SK-N-SH treated with all-trans-retinoic acid at 6 μM for 48 hours (cell line): ENCODE measurements at regions not wholly inside any gene's neighbourhood (a gene's known extent, or its start where the extent isn't known, plus 50 kb on each side); places are given as distances from the start of the nearest gene placed in this dataset.

Source experiments
- ATAC-seq: fragments of 200-7000 bp; cut with Tn5 transposase; 3 replicates; pipeline ENCODE4 v1.9.1; 2020; ENCODE audit warnings: mild to moderate bottlenecking, moderate library complexity
- ARNTL ChIP-seq: fragments of 450-650 bp; formaldehyde crosslinking; IDR thresholded peaks from 2 replicates; pipeline ENCODE4 v1.5.0; 2020; ENCODE audit warnings: low read depth, mild to moderate bottlenecking, moderate library complexity, borderline replicate concordance
- BACH2 ChIP-seq: fragments of 250-450 bp; sonication (Bioruptor Pico); IDR thresholded peaks from 2 replicates; pipeline ENCODE4 v1.9.0; 2021; ENCODE audit warnings: mild to moderate bottlenecking, borderline replicate concordance
- CREB5 ChIP-seq: fragments of 250-450 bp; sonication (Bioruptor Pico); IDR thresholded peaks from 2 replicates; pipeline ENCODE4 v1.5.1; 2020; ENCODE audit warnings: low read depth, mild to moderate bottlenecking, moderate library complexity
- CSDC2 ChIP-seq: fragments of 250-450 bp; sonication (Bioruptor Pico); IDR thresholded peaks from 2 replicates; pipeline ENCODE4 v1.5.0; 2020; ENCODE audit warnings: mild to moderate bottlenecking, moderate library complexity
- ESRRG ChIP-seq: fragments of 250-450 bp; sonication (Bioruptor Pico); IDR thresholded peaks from 2 replicates; pipeline ENCODE4 v1.6.1; 2021; ENCODE audit warnings: mild to moderate bottlenecking
- GLIS3 ChIP-seq: fragments of 250-450 bp; sonication (Bioruptor Pico); IDR thresholded peaks from 2 replicates; pipeline ENCODE4 v1.5.0; 2020; ENCODE audit warnings: mild to moderate bottlenecking, moderate library complexity
- ISL1 ChIP-seq: fragments of 250-450 bp; sonication (Bioruptor Pico); IDR thresholded peaks from 2 replicates; pipeline ENCODE4 v2.1.2; 2022; ENCODE audit warnings: mild to moderate bottlenecking, moderate library complexity
- OSR1 ChIP-seq: fragments of 250-450 bp; sonication (Bioruptor Pico); IDR thresholded peaks from 2 replicates; pipeline ENCODE4 v1.8.0; 2022; ENCODE audit warnings: moderate library complexity, mild to moderate bottlenecking, inconsistent platforms
- PPARA ChIP-seq: fragments of 250-450 bp; sonication (Bioruptor Pico); IDR thresholded peaks from 2 replicates; pipeline ENCODE4 v1.5.0; 2020; ENCODE audit warnings: mild to moderate bottlenecking, borderline replicate concordance
- RARB ChIP-seq: fragments of 250-450 bp; sonication (Bioruptor Pico); IDR thresholded peaks from 2 replicates; pipeline ENCODE4 v1.8.0; 2021; ENCODE audit warnings: mild to moderate bottlenecking, moderate library complexity
- SNAI2 ChIP-seq: fragments of 250-450 bp; sonication (Bioruptor Pico); IDR thresholded peaks from 2 replicates; pipeline ENCODE4 v1.5.0; 2020; ENCODE audit warnings: mild to moderate bottlenecking, moderate library complexity
- TCF4 ChIP-seq: fragments of 250-450 bp; sonication (Bioruptor Pico); IDR thresholded peaks from 2 replicates; pipeline ENCODE4 v1.8.0; 2021; ENCODE audit warnings: mild to moderate bottlenecking, moderate library complexity, borderline replicate concordance
- TOX ChIP-seq: fragments of 250-450 bp; sonication (Bioruptor Pico); IDR thresholded peaks from 2 replicates; pipeline ENCODE4 v1.8.0; 2021; ENCODE audit warnings: mild to moderate bottlenecking, moderate library complexity, borderline replicate concordance
- TSHZ2 ChIP-seq: fragments of 250-450 bp; sonication (Bioruptor Pico); IDR thresholded peaks from 2 replicates; pipeline ENCODE4 v1.5.0; 2020; ENCODE audit warnings: mild to moderate bottlenecking, moderate library complexity
- ZC3H10 ChIP-seq: fragments of 250-450 bp; sonication (Bioruptor Pico); IDR thresholded peaks from 2 replicates; pipeline ENCODE4 v1.5.1; 2021; ENCODE audit warnings: mild to moderate bottlenecking, moderate library complexity
- ZFP3 ChIP-seq: fragments of 250-450 bp; sonication (Bioruptor Pico); IDR thresholded peaks from 2 replicates; pipeline ENCODE4 v1.5.0; 2020; ENCODE audit warnings: mild to moderate bottlenecking, moderate library complexity
- ZFP30 ChIP-seq: fragments of 450-650 bp; formaldehyde crosslinking; IDR thresholded peaks from 2 replicates; pipeline ENCODE4 v1.5.0; 2022; ENCODE audit warnings: mild to moderate bottlenecking, moderate library complexity
- ZNF565 ChIP-seq: fragments of 450-650 bp; formaldehyde crosslinking; conservative IDR thresholded peaks from 2 replicates; pipeline ENCODE4 v1.5.0; 2020; ENCODE audit warnings: low read depth, mild to moderate bottlenecking, moderate library complexity
- ZNF70 ChIP-seq: fragments of 450-650 bp; formaldehyde crosslinking; IDR thresholded peaks from 2 replicates; pipeline ENCODE4 v1.5.0; 2020; ENCODE audit warnings: mild to moderate bottlenecking, moderate library complexity
- ZNF8 ChIP-seq: fragments of 450-650 bp; formaldehyde crosslinking; IDR thresholded peaks from 2 replicates; pipeline ENCODE4 v1.5.0; 2020; ENCODE audit warnings: mild to moderate bottlenecking, moderate library complexity
- TF ChIP-seq, protein P1 (sequence below): fragments of 250-450 bp; sonication (Bioruptor Pico); IDR thresholded peaks from 2 replicates; pipeline ENCODE4 v1.8.0; 2021; ENCODE audit warnings: low read depth, mild to moderate bottlenecking, moderate library complexity, borderline replicate concordance
- TF ChIP-seq, protein P2 (sequence below): fragments of 250-450 bp; sonication (Bioruptor Pico); IDR thresholded peaks from 2 replicates; pipeline ENCODE4 v1.8.0; 2020; ENCODE audit warnings: mild to moderate bottlenecking, moderate library complexity, borderline replicate concordance

GRCh38 chr1:177798614-177799013 is 171.2 kb downstream of the SEC16B start:
- TF ChIP-seq OSR1 (CRISPR knock-in tag) (no peak), TOX (CRISPR knock-in tag) (no peak)
- no peak for ATAC-seq

DNA sequence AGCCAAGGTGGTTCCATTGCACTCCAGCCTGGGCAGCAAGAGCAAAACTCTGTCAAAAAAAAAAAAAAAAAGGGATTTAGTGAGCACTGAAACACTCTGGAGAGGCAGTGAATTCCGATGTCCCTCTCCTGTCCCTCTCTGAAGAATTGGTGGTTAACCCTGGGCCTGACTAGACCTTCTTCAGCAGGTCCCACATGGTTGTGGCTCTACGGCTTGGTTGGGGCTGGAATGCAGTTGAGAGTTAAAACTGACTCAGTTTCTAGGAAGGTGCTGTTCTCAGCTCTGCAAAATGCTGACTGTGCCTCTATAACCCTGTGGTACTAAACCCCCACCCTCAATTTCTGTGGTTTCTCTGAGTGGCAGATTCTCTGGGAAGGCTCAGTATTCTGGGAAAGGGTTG is 173.3 kb downstream of the SEC16B start:
- TF ChIP-seq ZNF565 (CRISPR knock-in tag), result no peak
- TF ChIP-seq BACH2 (CRISPR knock-in tag), result no peak
- TF ChIP-seq TCF4 (CRISPR knock-in tag), result no peak
- TF ChIP-seq ARNTL, result no peak
- no peak for TF ChIP-seq PPARA (CRISPR knock-in tag)
- TF ChIP-seq SNAI2, result no peak
- no peak for TF ChIP-seq TSHZ2 (CRISPR knock-in tag)
- TF ChIP-seq ZNF70 (CRISPR knock-in tag), result no peak
- no peak for TF ChIP-seq ZFP30 (CRISPR knock-in tag)
- no peak for TF ChIP-seq ZFP3 (CRISPR knock-in tag)
- no peak for TF ChIP-seq CSDC2
- no peak for TF ChIP-seq CREB5 (CRISPR knock-in tag)
- no peak for TF ChIP-seq ESRRG (CRISPR knock-in tag)
- TF ChIP-seq, protein P1, sequence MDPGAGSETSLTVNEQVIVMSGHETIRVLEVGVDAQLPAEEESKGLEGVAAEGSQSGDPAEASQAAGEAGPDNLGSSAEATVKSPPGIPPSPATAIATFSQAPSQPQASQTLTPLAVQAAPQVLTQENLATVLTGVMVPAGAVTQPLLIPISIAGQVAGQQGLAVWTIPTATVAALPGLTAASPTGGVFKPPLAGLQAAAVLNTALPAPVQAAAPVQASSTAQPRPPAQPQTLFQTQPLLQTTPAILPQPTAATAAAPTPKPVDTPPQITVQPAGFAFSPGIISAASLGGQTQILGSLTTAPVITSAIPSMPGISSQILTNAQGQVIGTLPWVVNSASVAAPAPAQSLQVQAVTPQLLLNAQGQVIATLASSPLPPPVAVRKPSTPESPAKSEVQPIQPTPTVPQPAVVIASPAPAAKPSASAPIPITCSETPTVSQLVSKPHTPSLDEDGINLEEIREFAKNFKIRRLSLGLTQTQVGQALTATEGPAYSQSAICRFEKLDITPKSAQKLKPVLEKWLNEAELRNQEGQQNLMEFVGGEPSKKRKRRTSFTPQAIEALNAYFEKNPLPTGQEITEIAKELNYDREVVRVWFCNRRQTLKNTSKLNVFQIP (CRISPR knock-in tag), result no peak
- TF ChIP-seq ZNF8 (CRISPR knock-in tag), result no peak
- ATAC-seq, result no peak

- ATAC-seq, result no peak
Observed at GRCh38 chr1:177794376-177794991, 175.4 kb downstream of the SEC16B start.

DNA sequence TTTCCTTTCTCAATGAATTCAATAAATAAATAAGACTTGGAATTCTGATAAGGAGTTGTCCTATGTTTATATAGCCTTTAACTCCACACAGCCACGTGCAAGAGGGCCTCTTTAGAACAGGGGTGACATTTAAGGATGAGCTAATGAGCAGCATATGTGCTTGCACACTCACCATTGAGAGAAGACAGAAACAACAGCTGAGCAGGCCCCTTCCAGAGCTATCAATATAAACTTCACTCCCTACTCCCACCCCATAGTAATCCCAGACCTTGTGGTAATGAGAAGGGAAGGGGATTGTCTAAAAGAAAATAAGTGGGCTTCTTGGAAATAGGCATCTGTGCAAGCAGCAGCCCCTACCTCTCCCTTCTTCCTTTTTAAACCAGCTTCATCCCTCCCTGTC is 176.0 kb downstream of the SEC16B start:
- ATAC-seq, result no peak
- no peak for TF ChIP-seq ZNF70 (CRISPR knock-in tag)
- TF ChIP-seq, protein P2, sequence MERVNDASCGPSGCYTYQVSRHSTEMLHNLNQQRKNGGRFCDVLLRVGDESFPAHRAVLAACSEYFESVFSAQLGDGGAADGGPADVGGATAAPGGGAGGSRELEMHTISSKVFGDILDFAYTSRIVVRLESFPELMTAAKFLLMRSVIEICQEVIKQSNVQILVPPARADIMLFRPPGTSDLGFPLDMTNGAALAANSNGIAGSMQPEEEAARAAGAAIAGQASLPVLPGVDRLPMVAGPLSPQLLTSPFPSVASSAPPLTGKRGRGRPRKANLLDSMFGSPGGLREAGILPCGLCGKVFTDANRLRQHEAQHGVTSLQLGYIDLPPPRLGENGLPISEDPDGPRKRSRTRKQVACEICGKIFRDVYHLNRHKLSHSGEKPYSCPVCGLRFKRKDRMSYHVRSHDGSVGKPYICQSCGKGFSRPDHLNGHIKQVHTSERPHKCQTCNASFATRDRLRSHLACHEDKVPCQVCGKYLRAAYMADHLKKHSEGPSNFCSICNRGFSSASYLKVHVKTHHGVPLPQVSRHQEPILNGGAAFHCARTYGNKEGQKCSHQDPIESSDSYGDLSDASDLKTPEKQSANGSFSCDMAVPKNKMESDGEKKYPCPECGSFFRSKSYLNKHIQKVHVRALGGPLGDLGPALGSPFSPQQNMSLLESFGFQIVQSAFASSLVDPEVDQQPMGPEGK, result no peak
- TF ChIP-seq TCF4 (CRISPR knock-in tag), result no peak
- no peak for TF ChIP-seq GLIS3 (CRISPR knock-in tag)
- no peak for TF ChIP-seq ISL1 (CRISPR knock-in tag)
- TF ChIP-seq SNAI2, result no peak
- TF ChIP-seq TOX (CRISPR knock-in tag), result no peak
- no peak for TF ChIP-seq ZNF8 (CRISPR knock-in tag)
- TF ChIP-seq ARNTL, result no peak
- TF ChIP-seq, all 23 proteins: peak for 0

More at GRCh38 chr1:177794376-177794991, 175.4 kb downstream of the SEC16B start:
- TF ChIP-seq ARNTL (no peak), ISL1 (CRISPR knock-in tag) (no peak), ZNF565 (CRISPR knock-in tag) (no peak)

GRCh38 chr1:177790566-177790965 is 179.3 kb downstream of the SEC16B start:
- ATAC-seq, result no peak
- TF ChIP-seq GLIS3 (CRISPR knock-in tag) (no peak), ZC3H10 (CRISPR knock-in tag) (no peak), CSDC2 (no peak), CREB5 (CRISPR knock-in tag) (no peak), SNAI2 (no peak), ZNF70 (CRISPR knock-in tag) (no peak), BACH2 (CRISPR knock-in tag) (no peak), ISL1 (CRISPR knock-in tag) (no peak), ZFP3 (CRISPR knock-in tag) (no peak), OSR1 (CRISPR knock-in tag) (no peak), RARB (no peak), ZNF8 (CRISPR knock-in tag) (no peak)
- TF ChIP-seq, protein P2, result no peak
